ENCODE measurements at regions not wholly inside any gene's neighbourhood (a gene's known extent, or its start where the extent isn't known, plus 50 kb on each side); places are given as distances from the start of the nearest gene placed in this dataset.

DNA sequence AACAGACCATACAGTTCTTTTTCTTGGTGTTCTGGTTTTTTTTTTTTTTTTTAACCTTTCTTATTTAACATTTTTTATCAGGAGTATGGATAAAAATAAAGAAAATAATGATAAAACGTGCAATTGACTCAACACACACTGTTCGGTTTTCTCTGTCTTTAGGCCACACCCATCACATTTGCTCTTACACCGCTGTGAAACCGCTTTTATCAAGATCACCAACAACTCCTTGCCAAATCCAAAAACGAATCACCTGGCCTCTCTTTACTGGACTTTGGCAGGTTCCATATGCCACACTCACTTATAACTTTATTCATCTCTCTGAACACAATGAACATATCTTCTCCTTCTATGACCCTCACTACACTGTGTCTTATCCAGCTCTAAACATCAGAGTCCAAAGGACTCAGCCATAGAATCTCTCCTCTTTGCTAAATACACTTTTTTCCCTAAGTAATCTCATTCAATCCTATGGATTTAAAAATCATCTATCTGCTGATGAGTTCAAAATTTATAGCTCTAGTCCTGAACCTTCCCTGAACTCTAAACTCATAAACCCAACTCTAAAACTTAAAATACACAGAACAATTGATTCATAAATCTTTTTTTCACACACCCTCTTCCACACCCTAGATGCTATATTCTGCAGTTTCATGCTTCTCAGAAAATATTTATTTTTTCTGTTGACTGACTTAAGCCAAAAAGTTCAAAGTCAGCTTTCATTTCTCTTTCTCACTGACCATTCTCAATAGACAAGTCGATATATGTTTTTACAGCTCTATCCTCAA, 800.6 kb upstream of the SOX9 start:
- intact Hi-C loops (cut with DNase I): no loop called here
- DNase-seq: no peak

DNA sequence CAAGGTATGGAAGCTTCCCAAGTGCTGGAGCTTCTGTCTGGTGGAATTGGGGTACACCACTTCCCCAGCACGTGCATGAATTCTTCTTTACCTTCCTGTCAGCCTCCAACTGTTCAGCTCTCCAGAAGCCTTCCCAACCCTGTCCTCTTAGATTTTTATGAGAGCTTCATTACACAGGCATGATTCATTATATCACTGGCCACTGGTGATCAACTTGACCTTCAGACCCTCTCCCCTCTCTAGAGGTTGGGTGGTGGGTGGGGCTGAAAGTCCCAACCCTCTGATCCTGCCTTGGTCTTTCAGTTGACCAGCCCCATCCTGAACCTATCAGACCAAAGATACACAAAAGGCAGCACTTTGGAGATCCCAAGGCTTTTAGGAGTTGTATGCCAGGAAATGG, 795.7 kb upstream of the SOX9 start:
- DNase-seq: no peak
- intact Hi-C loops (cut with DNase I): no loop called here

DNA sequence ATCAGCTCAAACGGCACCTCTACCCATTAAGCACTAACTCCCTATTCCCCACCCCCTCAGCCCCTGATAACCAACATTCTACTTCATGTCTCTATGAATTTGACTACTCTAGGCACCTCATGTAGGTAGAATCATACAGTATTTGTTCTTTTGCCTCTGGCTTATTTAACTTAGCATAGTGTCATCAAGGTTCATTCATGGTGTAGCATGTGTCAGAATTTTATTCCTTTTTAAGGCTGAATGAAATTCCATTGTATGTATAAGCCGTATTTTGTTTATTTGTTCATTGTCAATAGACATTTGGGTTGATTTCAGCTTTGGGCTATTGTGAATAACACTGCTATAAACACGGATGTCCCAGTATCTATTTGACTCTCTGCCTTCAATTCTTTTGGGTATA, 794.9 kb upstream of the SOX9 start:
- no peak for DNase-seq
- intact Hi-C loops (cut with DNase I): no loop called here

DNA sequence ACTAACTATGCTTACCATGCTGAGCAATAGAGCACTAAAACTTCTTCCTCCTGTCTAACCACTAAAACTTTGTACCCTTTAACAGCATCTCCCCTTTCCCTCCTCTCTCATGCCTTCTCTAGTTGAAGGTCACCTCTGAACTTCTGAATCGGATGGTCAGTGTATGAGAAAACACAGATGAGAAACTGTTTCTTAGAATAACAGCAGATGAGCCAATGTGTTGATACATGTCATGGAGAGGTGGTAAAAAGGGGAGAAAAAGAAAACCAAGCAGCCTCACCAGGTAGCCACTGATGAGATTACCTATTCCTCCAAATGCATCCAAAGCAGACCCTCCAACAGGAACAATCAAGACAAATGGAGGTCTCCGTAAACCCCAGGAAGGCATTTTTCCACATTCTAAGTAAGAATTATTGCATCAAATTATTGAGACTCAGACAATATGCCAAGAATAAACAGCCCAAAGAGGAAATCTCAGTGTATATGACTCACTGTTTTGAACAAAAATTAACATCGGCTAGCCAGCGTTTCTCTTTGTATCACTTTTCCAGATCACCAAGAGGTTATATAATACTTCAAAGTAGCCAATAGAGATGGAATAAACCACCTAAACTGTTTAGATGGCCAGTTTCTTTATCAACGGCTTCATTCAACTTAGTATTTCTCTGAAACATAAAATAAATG, 793.3 kb upstream of the SOX9 start:
- no peak for DNase-seq
- intact Hi-C loops (cut with DNase I): no loop called here

DNA sequence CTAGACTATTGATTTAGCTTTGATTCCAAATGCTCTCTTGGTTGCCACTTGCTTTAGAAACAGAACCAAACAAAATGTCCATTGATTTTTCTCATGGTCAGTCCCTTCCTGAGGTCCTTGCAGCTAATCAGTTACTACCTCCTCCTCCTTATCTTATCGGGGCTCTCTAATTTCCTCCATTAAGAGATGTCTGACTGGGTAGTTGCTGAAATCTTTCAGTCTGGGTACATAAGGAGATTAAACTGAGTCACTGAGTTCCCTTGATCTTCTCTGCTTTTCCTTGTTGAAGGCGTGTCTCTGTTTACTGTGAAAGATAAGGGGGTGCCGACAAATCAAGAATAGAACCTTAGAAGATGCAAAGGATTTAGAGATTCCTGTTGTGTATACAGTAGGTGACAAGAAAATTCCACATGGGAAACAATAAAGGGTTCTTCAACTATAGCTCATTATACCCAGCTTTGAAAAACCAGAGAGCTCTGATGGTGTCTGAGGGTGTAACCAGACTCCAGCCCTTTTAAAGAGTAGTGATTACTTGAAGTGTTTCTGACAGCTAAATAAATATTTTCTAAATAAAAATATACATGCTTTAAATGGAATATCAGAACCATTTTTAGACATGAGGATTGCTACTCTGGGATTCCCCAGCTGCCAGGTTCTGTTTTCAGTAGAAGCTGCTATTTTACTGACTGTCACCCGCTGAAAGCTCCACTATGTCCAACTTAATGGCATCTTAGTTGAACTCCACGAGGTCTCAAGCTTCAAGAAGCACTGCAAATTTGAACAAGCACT, 791.3 kb upstream of the SOX9 start:
- intact Hi-C loops (cut with DNase I): no loop called here
- no peak for DNase-seq

DNA sequence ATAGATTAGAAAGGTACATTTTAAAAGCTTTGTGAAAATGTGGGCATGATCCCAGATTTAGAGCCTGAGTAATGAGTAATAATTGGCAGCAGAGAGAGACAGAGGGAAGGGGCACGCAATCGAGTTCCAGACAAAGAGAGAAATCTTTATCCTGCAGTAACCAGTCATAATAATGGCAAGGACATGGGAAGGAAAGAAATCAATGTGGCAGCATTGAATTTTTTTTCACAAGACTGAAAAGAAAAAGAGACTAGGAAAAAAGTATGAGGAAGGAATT, 790.8 kb upstream of the SOX9 start:
- DNase-seq: no peak
- intact Hi-C loops (cut with DNase I): no loop called here

DNA sequence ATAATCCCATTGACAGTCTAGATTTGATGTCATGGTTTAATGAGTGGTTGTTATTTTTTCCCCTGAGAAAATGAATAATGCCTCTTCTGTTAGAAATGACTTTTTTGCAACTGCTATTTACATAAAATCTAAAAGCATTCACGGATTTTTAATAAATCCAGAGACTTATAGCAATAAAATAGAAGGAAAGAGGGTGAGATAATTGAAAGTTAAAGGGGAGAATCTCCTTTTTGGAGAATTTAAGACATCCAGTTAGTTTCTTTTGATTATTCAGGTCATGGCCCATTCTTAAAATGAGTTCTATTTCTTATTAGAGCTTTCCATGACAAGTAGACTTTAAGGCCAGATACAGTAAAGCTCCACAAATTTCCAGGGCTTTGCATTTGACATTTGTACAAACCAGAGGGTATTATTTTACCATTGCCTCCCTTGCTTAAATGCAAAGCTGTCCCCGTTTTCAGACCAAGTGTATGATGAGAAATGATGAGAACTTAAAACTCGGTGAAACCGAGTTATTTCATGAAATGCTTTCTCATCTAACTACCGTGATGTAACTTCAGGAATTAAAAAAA, 789.0 kb upstream of the SOX9 start:
- intact Hi-C loops (cut with DNase I): no loop called here

DNA sequence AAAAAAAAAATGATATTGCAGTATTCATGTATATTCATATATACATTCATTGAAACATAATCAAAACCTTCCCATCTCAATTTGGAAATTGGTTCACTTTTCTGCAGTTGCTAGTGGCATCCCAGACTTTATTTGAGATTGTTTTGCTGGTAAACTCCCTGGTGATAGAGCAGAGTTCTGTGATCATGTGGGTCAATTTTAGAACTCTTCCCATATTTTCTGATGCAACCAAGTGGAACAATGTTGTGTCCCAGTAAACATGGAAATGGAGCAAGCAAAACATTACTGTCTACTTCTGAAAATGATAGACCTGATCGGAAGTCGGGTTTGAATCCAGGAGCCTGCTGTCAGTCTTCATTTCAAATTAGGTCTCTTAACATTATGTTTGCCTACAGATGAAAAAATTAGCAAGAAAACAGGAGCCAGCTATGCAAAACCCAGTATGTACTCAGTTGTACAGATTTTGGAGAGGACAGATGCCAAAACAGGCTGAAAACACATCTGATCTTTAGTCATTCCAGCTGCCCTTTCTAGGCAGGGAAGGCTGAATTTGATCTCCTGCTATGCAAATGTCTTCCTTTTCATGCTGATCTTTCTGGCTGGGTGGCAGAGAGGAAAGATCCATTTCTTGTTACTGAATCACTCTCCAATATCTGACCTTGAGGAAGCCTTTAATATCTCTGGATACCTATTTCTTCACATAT, 786.6 kb upstream of the SOX9 start:
- intact Hi-C loops (cut with DNase I): no loop called here
- DNase-seq: no peak

More for the DNA sequence above, 789.0 kb upstream of the SOX9 start:
- DNase-seq: no peak

DNA sequence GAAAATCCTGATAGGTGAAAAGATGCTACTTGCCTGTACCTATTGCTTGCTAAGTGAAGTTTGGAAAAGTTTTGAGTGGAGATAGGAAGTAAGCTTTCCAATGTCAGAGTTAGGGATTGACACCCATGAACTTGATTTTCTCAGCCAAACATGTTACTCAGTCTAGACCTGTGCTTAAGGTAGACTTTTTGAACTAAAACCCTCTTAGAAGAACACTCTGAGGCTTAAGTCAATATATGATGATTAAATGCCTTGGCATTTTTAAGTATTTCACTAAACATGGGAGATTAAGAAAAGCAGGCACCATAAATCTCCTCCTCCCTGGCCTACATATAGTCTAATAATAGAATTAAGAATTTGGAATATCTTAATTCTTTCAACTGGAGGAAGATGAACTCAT, 785.6 kb upstream of the SOX9 start:
- intact Hi-C loops (cut with DNase I): no loop called here
- DNase-seq: no peak

DNA sequence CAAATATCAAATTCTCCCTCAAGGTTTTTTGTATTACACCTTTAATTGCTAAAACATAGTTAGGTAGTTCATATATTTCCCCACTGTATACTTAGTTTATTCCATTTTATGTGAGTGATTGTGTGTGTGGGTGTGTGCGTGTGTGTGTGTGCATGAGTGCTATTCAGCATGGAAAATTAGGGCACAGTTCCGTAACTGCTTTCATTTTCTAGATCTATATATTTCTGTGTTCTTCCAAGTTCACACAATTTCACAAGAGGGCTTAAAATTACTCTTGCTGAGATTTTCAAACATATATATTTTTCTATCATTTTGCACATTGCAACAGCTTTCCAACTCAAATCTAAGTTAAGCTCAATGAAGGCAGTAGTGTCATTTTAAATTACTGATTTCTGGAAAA, 782.9 kb upstream of the SOX9 start:
- DNase-seq: peak in 1 of 42 donors; percentile 11
- intact Hi-C loops (cut with DNase I): no loop called here

DNA sequence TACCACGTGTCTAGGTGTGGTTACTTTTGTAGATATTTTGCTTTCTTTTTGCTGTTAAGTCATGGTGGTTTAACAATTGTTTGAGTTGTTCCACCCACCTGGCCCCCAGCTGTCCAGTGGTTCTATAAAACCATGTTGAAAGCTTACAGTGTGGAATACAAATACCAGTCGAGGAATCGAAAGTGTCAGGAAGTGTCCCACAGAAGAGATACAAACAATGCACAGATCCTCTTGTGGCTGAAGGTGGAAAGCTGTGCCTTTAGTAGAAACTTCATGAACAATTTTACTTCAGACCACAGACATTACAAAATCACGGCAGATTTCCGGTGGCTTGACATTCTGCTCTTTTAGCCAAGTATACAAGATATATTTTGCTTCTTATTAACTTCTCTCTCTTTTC, 782.4 kb upstream of the SOX9 start:
- intact Hi-C loops (cut with DNase I): no loop called here
- DNase-seq: peak in 1 of 42 donors; percentile 3

DNA sequence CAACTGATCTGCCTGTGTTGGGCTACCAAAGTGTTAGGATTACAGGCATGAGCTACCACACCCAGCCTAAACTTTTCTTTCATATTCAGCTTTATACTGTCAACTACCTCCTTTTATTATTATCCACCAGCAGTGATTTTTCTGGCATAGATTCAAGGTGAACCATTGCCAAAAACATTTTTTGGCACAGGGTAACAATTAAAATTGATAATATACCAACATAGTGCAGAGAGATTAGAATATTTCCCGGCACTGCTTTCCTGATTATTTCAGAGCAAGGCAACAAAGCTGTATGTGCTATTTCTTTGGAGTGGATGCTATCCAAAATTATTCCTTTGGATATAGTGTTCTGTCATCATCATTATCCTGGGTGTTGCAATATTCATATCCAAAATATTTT, 781.6 kb upstream of the SOX9 start:
- DNase-seq: no peak
- intact Hi-C loops (cut with DNase I): no loop called here

DNA sequence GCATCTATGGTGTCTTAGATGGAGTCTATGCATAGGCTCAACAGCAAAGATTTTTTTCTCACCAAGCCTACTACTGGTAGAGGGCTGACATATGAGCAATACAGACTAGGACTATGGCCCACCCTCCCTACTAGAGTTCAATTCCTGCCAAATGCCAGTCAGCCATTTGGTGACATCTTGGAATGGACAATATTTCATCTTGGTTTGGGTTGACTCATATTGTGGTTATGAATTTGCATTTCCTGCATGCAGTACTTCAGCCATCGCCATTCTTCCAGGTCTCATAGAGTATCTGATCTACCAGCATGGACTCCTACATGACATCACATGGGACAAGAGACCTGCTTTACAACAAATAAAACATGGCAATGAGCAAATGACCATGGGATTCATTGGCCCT, 778.1 kb upstream of the SOX9 start:
- DNase-seq: no peak
- intact Hi-C loops (cut with DNase I): no loop called here

DNA sequence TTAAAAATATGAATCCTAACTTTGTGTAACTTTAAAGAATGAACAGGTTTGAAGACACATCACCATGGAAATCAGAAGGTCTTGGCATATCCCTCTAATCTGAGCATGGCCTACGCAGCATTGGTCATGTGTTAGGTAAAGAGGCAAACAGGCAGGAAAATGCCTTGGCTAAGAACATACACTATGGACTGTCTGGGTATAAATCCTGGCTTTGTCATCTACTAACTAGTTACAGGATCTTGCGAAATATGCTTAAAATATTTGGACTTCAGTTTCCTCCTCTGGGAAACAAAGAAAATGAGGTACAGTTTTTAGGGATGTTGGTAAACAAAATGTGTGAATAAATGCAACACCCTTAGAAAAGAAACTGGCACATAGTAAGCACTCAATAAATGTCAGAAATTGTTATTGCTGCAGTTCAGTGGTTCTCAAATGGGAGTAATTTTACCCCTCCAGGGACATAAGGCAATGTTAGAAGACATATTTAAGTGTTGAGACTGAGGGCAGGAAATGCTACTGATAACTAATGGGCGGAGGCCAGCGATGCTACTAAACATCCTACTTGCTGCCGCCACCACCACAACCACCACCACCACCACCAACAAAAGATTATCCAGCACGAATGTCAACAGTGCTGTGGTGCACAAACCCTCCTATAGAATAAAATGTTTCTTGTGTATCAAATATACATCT, 770.8 kb upstream of the SOX9 start:
- intact Hi-C loops (cut with DNase I): no loop called here
- no peak for DNase-seq

DNA sequence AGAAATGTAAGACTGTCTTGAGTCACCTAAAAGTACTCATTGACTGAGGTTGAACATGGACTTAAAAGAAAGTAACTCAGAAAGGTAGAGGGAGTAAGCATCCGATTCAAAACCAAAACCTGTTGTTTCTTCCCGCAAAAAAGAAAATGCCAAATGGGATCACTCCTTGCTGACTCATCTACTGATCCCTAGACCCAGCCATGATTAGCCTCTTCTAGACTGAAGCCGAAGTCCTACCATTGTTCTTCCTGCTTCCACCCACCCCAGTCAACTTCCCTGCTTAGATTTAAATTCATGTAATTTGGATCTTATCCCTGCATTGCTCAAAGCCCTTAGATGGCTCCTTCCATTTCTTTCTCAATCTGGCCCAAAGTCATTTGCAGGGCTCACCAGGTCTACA, 760.5 kb upstream of the SOX9 start:
- intact Hi-C loops (cut with DNase I): no loop called here
- DNase-seq: no peak

DNA sequence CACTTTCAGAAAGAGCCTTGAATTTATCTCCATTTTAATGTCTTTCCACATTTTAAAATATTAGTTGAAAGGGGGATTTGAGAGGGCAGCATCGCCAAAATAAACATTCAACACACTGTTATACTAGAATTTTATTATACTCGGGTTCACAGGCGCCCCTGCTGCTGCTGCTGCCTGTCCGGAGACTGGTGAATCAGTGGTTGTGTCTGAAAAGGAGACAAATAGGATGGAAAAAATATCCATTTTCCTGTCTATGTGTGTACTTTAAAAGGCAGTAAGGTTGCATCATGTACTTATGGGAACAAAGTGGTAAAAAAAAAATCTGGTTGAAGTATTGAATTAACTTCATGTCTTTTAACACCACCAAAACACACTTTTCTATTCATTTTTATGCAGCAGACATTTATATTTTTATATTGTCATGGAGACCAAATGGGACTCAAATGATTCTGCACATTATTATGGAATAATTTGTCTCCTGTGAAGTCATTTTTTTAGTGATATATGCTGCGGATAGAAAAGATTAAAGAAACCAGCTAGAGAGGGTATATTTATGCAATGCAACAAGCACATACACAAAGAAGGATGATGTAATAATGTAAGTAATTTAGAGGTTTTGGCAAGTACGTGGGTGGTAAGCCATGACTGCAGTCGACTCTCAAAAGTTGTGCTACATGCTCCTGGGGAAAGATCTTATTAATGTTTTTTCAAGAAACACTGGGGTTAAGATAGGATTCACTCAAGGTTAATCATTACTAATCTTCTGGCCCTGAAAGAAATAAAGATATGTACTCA, 759.0 kb upstream of the SOX9 start:
- DNase-seq: no peak
- intact Hi-C loops (cut with DNase I): no loop called here

DNA sequence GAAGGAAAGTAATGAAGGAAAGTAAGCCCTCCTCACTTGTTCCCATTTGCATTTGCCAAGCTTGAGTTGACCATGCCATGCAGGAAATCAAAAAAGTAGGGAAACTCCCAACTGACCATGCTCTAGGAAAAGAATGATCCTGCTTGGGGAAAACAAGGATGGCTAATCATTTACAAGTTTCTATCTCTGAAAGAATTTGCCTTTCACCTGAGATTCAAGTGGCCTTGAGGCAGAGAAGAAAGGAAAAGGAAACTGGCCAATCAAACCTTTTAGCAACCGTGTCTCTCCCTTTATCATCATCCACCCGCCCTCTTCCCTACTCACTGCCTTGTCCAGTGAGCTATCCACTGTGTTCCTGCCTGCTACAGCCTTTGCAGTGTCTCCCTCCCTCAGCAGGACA, 757.2 kb upstream of the SOX9 start:
- DNase-seq: no peak
- intact Hi-C loops (cut with DNase I): no loop called here

DNA sequence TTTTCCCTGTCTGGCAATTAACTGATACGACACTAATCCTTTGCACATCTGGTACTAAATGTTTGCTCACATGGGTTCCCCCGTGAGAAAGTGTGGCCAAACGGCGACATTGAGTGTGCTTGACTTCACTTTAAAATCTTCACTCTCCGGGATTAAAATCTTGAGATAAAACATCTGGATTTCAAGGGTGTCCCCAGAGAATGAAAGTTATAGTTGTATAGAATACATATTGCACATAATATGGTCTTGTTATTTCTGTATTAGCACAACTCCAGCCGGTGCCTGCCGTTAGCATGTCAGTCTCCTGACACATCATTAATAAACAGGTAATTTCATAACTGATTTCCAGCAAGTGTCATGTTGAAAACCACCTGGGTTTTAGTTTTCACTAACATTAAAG, 749.0 kb upstream of the SOX9 start:
- DNase-seq: no peak
- intact Hi-C loops (cut with DNase I): no loop called here
